H1 (cell line): ENCODE measurements at regions not wholly inside any gene's neighbourhood (a gene's known extent, or its start where the extent isn't known, plus 50 kb on each side); places are given as distances from the start of the nearest gene placed in this dataset.

Experiments used
- ASH2L ChIP-seq: fragments of 200-600, 300-600 bp; sonication (generic); IDR thresholded peaks from one replicate; pipeline ENCODE4 v1.7.1; 2017; ENCODE audit warnings: low read length
- PHF8 ChIP-seq: fragments of 200-600 bp; sonication (generic); conservative IDR thresholded peaks from 2 replicates; pipeline ENCODE4 v1.7.1; 2012; ENCODE audit warnings: low read depth, mild to moderate bottlenecking, inconsistent platforms, low read length, moderate library complexity
- POU5F1 ChIP-seq: IDR thresholded peaks from 2 replicates; pipeline ENCODE4 v1.6.1; 2011; ENCODE audit warnings: low read depth, mild to moderate bottlenecking, low read length, moderate library complexity
- RXRA ChIP-seq: IDR thresholded peaks from 2 replicates; pipeline ENCODE4 v1.6.1; 2011; ENCODE audit warnings: low read depth, mild to moderate bottlenecking, low read length, moderate library complexity; ENCODE audit not compliant: insufficient read depth
- ZNF274 ChIP-seq: IDR thresholded peaks from 2 replicates; pipeline ENCODE4 v1.7.0; 2012; ENCODE audit warnings: low read length, borderline replicate concordance; ENCODE audit errors: extremely low read depth
- TF ChIP-seq, protein P1 (sequence below): IDR thresholded peaks from 2 replicates; pipeline ENCODE4 v1.6.1; 2012; ENCODE audit warnings: low read length, inconsistent platforms
- TF ChIP-seq, protein P2 (sequence below): IDR thresholded peaks from 2 replicates; pipeline ENCODE4 v1.6.1; 2012; ENCODE audit warnings: inconsistent platforms

DNA sequence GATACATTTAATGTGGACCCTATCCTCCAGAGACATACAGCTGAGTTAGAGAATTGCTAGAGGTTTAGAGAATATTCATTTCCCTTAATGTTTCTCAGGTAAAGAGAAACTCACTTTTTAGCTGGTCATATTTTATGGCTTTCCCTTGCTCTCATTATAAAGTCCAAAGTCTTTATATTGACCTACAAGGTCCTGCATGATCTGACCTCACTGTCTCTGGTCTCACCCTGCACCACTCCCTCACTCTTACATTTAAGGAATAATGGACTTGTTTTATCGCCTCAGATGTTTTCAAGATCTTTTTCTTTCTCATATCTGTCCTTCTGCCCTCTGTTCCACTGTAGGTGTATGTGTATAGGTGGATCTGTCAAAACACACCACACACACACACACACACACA lies 597.3 kb downstream of the PLCL1 start (continued):
- TF ChIP-seq, protein P1, sequence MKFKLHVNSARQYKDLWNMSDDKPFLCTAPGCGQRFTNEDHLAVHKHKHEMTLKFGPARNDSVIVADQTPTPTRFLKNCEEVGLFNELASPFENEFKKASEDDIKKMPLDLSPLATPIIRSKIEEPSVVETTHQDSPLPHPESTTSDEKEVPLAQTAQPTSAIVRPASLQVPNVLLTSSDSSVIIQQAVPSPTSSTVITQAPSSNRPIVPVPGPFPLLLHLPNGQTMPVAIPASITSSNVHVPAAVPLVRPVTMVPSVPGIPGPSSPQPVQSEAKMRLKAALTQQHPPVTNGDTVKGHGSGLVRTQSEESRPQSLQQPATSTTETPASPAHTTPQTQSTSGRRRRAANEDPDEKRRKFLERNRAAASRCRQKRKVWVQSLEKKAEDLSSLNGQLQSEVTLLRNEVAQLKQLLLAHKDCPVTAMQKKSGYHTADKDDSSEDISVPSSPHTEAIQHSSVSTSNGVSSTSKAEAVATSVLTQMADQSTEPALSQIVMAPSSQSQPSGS = no peak
- no peak for TF ChIP-seq POU5F1
- no peak for TF ChIP-seq PHF8
- TF ChIP-seq ZNF274 = no peak
- TF ChIP-seq ASH2L = no peak
- no peak for TF ChIP-seq RXRA
- TF ChIP-seq, protein P2, sequence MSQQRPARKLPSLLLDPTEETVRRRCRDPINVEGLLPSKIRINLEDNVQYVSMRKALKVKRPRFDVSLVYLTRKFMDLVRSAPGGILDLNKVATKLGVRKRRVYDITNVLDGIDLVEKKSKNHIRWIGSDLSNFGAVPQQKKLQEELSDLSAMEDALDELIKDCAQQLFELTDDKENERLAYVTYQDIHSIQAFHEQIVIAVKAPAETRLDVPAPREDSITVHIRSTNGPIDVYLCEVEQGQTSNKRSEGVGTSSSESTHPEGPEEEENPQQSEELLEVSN = no peak
